ENCODE measurements at regions not wholly inside any gene's neighbourhood (a gene's known extent, or its start where the extent isn't known, plus 50 kb on each side); places are given as distances from the start of the nearest gene placed in this dataset.
"Not testable (repeated sequence)": the region's sequence is repeated elsewhere in the genome, so short reads cannot be mapped to it uniquely, and the experiment has no call there.

- no peak for DNase-seq
Observed at GRCh38 chr18:41121116-41121826, 833.8 kb upstream of the PIK3C3 start.

- DNase-seq, result no peak
Observed at GRCh38 chr18:41119031-41119430, 836.0 kb upstream of the PIK3C3 start.

GRCh38 chr18:41113885-41114482, 841.0 kb upstream of the PIK3C3 start:
- DNase-seq, result no peak

GRCh38 chr18:41099451-41099850, 855.6 kb upstream of the PIK3C3 start:
- no peak for DNase-seq

- DNase-seq, result no peak
Observed at GRCh38 chr18:41096504-41096903, 858.5 kb upstream of the PIK3C3 start.

GRCh38 chr18:41077076-41077475, 878.0 kb upstream of the PIK3C3 start:
- no peak for DNase-seq

- DNase-seq, result no peak
Observed at GRCh38 chr18:41075212-41075611, 879.8 kb upstream of the PIK3C3 start.

- no peak for DNase-seq
Observed at GRCh38 chr18:41073372-41073954, 881.6 kb upstream of the PIK3C3 start.

GRCh38 chr18:41072946-41073345, 882.1 kb upstream of the PIK3C3 start:
- no peak for DNase-seq

GRCh38 chr18:41071826-41072225, 883.2 kb upstream of the PIK3C3 start:
- DNase-seq, result no peak

- DNase-seq, result no peak
Observed at GRCh38 chr18:41069167-41069566, 885.9 kb upstream of the PIK3C3 start.

GRCh38 chr18:41064916-41065315, 890.1 kb upstream of the PIK3C3 start:
- DNase-seq, result no peak

GRCh38 chr18:41060967-41061366, 894.1 kb upstream of the PIK3C3 start:
- no peak for DNase-seq

GRCh38 chr18:41059126-41059415, 896.0 kb upstream of the PIK3C3 start:
- no peak for DNase-seq

- no peak for DNase-seq
Observed at GRCh38 chr18:41058351-41059125, 896.5 kb upstream of the PIK3C3 start.

GRCh38 chr18:41052625-41053024, 902.4 kb upstream of the PIK3C3 start:
- no peak for DNase-seq

- not testable (repeated sequence) for DNase-seq
Observed at GRCh38 chr18:41046250-41046649, 908.8 kb upstream of the PIK3C3 start.

- DNase-seq, result no peak
Observed at GRCh38 chr18:41043876-41044275, 911.2 kb upstream of the PIK3C3 start.

- no peak for DNase-seq
Observed at GRCh38 chr18:41042866-41043265, 912.2 kb upstream of the PIK3C3 start.

- DNase-seq, result no peak
Observed at GRCh38 chr18:41038071-41038470, 917.0 kb upstream of the PIK3C3 start.

GRCh38 chr18:41036346-41036745, 918.7 kb upstream of the PIK3C3 start:
- no peak for DNase-seq

GRCh38 chr18:41034413-41034812, 920.6 kb upstream of the PIK3C3 start:
- DNase-seq, result no peak

- no peak for DNase-seq
Observed at GRCh38 chr18:41025666-41026065, 929.4 kb upstream of the PIK3C3 start.

- DNase-seq, result no peak
Observed at GRCh38 chr18:41024792-41025191, 930.2 kb upstream of the PIK3C3 start.
